Stimulated activated CD4-positive, alpha-beta T cell treated with anti-CD3 and anti-CD28 coated beads, TNF-alpha, amount 100 ng/mL, for 48 hours (primary cell): ENCODE measurements at regions not wholly inside any gene's neighbourhood (a gene's known extent, or its start where the extent isn't known, plus 50 kb on each side); places are given as distances from the start of the nearest gene placed in this dataset.
A peak's percentile ranks its signal among the peaks of the same experiment; 100 is the strongest.
"Not testable (repeated sequence)": the region's sequence is repeated elsewhere in the genome, so short reads cannot be mapped to it uniquely, and the experiment has no call there.

ENCODE experiments used
- DNase-seq, 3 donors: peaks; one replicate each; pipeline ENCODE4 v3.0.0-alpha.2; 2020; ENCODE audit warnings: low read depth in 3 of 3

GRCh38 chr3:17905996-17906395 is 163.6 kb upstream of the TBC1D5 start:
- DNase-seq: no peak

GRCh38 chr3:17901893-17902292 is 159.5 kb upstream of the TBC1D5 start:
- DNase-seq: no peak

- peak in 2 of 3 donors; percentile 16 to 32 for DNase-seq
Measured at GRCh38 chr3:17894434-17895060, 152.1 kb upstream of the TBC1D5 start.

GRCh38 chr3:17891139-17891856 is 148.9 kb upstream of the TBC1D5 start:
- DNase-seq: no peak

DNA sequence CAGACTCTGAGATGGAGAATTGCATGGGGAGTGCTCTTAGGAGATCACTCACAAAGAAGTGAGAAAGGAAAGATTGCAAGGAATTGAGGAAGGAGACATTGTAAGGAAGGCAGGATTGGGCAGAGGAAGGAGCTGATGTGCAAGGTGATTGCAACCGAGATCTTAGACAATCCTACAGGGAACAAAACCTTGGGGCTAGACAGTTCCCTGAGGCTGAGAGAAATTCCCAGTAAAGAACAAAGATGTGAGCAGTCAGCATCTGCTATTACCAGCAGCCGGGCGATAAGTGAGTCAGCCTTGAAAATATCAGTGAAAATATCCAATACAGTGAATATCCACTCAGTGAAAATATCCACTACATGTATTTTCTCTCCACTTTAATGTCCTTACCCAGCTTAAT is 143.6 kb upstream of the TBC1D5 start:
- DNase-seq: no peak

GRCh38 chr3:17882981-17883380 is 140.6 kb upstream of the TBC1D5 start:
- DNase-seq: no peak

- no peak for DNase-seq
Measured at GRCh38 chr3:17877299-17877698, 134.9 kb upstream of the TBC1D5 start.

GRCh38 chr3:17874636-17875035 is 132.2 kb upstream of the TBC1D5 start:
- DNase-seq: no peak

- DNase-seq: no peak
Measured at GRCh38 chr3:17872457-17872856, 130.0 kb upstream of the TBC1D5 start.

DNA sequence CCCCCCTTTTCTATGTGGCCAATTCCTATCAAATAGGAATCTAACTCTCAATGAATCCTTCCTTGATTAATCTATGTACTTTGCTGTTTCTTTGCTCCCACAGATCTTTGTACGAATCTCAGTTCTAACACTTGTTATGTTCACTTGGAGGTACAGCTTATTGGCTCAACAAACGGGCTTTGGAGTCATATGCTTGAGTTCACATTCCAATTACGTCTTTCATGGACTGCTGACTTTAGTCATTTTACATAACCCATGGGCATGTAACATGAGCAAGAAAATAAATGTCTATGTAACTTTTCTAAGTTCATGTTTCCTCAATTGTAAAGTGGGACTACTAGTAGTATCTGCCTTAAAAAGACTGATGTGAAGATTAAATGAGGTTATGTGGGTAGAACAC is 123.2 kb upstream of the TBC1D5 start:
- no peak for DNase-seq

GRCh38 chr3:17861476-17861875 is 119.0 kb upstream of the TBC1D5 start:
- DNase-seq: no peak

GRCh38 chr3:17860840-17861471 is 118.5 kb upstream of the TBC1D5 start:
- not testable (repeated sequence) for DNase-seq

- no peak for DNase-seq
Measured at GRCh38 chr3:17852217-17852616, 109.8 kb upstream of the TBC1D5 start.

DNA sequence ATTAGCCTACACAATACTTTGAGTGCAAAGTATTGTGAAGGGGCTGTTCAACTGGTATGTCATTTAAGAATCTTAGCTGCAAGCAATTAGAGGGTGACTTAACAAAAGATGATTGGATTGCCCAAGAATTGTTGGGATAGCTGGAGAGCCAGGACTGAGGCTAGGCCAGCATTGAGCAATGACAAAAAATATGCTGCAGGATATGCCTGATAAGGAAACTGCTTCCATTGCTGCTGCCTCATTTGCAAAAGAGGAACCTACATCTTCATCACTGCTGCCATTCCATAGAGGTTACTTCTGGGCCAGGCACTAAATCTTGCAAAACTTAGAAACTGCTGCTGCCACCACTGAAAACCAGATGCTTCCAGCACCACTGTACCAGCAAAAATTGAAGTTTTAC is 108.0 kb upstream of the TBC1D5 start:
- no peak for DNase-seq

GRCh38 chr3:17848102-17848501 is 105.7 kb upstream of the TBC1D5 start:
- DNase-seq: no peak

- DNase-seq: no peak
Measured at GRCh38 chr3:17847156-17847555, 104.7 kb upstream of the TBC1D5 start.

GRCh38 chr3:17846466-17846865 is 104.0 kb upstream of the TBC1D5 start:
- no peak for DNase-seq

DNA sequence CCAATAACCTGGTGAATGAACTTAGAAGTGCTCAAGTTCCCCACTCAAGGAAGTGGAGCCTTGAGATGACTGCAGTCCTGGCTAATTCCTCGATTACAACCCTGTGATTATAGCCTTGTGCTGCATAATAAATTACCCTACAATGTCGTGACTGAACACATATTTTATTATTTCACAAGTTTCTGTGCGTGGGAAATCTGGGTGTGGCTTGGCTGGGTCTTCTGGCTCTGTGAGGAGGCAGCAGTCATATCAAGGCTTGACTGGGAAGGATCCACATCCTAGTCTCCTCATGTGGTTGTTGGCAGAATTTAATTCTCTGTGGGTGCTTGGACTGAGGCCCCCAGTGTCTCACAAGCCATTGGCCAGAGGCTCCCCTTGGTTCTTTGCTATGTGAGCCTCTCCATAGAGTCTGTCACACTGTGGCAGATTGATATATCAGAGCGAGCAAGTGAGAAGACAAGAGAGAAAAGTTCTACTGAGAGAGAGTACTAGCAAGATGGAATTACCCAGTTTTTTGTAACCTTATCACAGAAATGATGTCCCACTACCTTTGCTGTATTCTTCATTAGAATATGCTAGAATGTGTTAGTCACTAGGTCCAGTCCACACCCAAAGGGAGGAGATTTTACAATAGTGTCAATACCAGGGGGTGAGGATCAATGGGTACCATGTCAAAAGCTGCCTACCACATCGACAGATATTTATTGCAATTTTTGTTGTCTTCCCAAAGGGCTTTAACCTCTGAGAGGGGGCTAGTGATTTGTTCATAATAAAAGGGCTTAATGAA is 102.8 kb upstream of the TBC1D5 start:
- no peak for DNase-seq

- DNase-seq: no peak
Measured at GRCh38 chr3:17844236-17844635, 101.8 kb upstream of the TBC1D5 start.

DNA sequence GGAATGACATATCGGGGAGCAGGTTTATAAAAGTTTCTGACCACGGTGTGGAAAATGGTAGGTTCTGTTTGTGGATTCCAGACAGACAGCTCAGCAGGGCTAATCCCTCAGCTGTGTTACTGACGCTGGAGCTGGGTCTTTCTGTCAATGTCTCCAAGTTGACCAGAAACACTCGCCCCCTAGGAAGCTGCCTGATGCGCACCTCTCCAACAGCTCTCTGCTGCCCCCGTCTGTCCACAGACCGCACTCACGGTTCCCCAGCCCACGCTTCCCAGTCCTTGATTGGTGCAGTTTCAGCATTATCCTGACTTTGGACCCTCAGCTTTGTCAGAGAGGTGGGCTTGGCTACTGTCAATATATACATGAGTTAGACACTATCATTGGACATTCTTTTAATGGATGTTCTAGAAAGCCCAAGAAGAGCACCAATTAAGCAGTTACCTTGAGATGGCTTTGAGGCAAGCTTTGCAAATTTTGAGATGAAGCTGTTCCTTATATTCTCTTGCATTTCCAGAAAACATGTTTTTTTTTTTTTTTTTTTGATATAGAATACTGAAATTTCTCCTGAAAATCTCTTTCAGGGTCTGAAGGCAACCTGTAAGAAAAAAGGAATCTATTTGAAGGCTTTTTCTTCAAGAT is 98.9 kb upstream of the TBC1D5 start:
- peak; percentile 43 to 74 (median 66) for DNase-seq

GRCh38 chr3:17840651-17841050 is 98.2 kb upstream of the TBC1D5 start:
- no peak for DNase-seq

DNA sequence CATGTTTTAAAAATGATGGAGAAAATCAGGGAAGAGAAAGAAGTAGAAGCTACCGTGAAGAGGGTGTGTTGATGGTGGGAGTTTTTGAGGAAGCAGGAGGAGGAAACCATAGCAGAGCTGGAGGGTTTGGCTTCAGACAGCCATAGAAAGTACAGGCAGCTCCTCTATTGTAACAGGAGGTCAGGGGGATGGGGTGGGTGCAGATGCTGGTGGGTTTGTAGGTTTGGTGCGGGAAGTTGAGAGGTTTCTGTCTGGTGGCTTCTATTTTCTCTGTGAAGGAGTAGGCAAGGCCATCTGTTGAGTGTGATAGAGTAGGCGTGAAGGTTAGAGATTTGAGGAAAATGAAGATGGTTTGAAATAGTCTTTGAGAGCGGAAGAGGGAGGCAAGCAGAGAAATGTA is 97.7 kb upstream of the TBC1D5 start:
- no peak for DNase-seq
